ENCODE measurements at regions not wholly inside any gene's neighbourhood (a gene's known extent, or its start where the extent isn't known, plus 50 kb on each side); places are given as distances from the start of the nearest gene placed in this dataset.

DNA sequence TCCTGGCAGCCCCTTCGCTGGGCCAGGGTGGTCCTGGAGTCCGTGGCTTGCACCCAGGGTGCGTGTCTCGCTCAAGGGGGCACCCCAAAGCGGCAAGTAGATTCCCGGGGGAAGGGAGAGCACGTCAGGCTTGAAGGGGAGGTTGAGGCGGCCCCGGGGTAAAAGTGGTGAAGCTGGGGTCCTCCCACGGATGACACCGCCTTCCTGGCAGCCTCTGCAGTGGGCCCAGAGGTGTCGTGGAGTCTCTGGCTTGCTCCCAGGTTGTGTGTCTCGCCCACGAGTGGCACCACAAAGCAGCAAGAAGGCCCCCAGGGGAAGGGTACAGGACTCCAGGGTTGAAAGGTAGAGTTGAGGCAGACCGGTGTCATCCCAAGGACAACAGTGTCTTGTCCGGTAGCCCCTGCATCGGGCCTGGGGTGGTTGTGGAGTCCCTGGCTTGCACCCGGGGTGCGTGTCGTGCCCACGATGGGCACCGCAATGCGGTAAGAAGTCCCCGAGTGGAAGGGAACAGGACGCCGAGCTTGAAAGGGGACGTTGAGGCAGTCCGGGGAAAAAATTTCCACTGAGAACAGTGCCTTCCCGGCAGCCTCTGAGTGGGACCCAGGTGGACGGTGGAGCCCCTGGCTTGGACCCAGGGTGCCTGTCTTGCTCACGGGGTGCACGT, 158.0 kb upstream of the ALG10B start:
- H2AK5ac ChIP-seq (ENCODE audit: insufficient read length, low read length), result no peak overlapping the region
- no peak overlapping the region for H2BK20ac ChIP-seq (ENCODE audit: low read depth, low read length, poor library complexity, severe bottlenecking)
- H3K18ac ChIP-seq (ENCODE audit: insufficient read length, low read depth, low read length), result no peak overlapping the region
- H3K27me3 Mint-ChIP-seq (ENCODE audit: low read depth), result peaks cover 7% of the 10 kb centered on the region
- no CpG with 5 or more reads among the region's 32 CpGs for WGBS (ENCODE audit: extremely low coverage, insufficient read length, low lambda C conversion rate)
- no peak overlapping the region for H3K14ac ChIP-seq (ENCODE audit: insufficient read depth, low read length)
- no peak overlapping the region for H3K56ac ChIP-seq (ENCODE audit: insufficient read length, low read depth, low read length)
- H2BK5ac ChIP-seq (ENCODE audit: insufficient read length, low read length), result no peak overlapping the region
- H3T11ph ChIP-seq (ENCODE audit: low read length), result no peak overlapping the region
- H2BK15ac ChIP-seq (ENCODE audit: low read depth, low read length), result no peak overlapping the region
- H3K4me3 Mint-ChIP-seq, result no peak overlapping the region
- H3K4me1 Mint-ChIP-seq, result no peaks in the 10 kb centered on the region
- no peak overlapping the region for H3K4ac ChIP-seq (ENCODE audit: low read depth, low read length)
- H3K9ac ChIP-seq (ENCODE audit: extremely low read depth, insufficient read length, low read length), result no peak overlapping the region
- H3K79me1 ChIP-seq (ENCODE audit: insufficient read depth, low read depth, low read length, poor library complexity, severe bottlenecking), result no peaks in the 10 kb centered on the region
- H3K27ac ChIP-seq (ENCODE audit: insufficient read length, low read depth, low read length), result no peak overlapping the region
- TF ChIP-seq, protein P1, sequence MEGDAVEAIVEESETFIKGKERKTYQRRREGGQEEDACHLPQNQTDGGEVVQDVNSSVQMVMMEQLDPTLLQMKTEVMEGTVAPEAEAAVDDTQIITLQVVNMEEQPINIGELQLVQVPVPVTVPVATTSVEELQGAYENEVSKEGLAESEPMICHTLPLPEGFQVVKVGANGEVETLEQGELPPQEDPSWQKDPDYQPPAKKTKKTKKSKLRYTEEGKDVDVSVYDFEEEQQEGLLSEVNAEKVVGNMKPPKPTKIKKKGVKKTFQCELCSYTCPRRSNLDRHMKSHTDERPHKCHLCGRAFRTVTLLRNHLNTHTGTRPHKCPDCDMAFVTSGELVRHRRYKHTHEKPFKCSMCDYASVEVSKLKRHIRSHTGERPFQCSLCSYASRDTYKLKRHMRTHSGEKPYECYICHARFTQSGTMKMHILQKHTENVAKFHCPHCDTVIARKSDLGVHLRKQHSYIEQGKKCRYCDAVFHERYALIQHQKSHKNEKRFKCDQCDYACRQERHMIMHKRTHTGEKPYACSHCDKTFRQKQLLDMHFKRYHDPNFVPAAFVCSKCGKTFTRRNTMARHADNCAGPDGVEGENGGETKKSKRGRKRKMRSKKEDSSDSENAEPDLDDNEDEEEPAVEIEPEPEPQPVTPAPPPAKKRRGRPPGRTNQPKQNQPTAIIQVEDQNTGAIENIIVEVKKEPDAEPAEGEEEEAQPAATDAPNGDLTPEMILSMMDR (conservative IDR thresholded peaks at IDR 0.05), result no peak
- H4K20me1 ChIP-seq (ENCODE audit: control insufficient read depth, insufficient read depth, insufficient read length), result no peaks in the 10 kb centered on the region
- H2BK12ac ChIP-seq (ENCODE audit: insufficient read length, low read depth, low read length), result no peak overlapping the region
- no peak overlapping the region for H2BK120ac ChIP-seq (ENCODE audit: low read depth, low read length, poor library complexity, severe bottlenecking)
- H3K4me1 ChIP-seq (ENCODE audit: insufficient read depth, low read length), result no peaks in the 10 kb centered on the region
- peaks cover 94% of the 10 kb centered on the region for H3K9me3 ChIP-seq (ENCODE audit: control insufficient read depth, low read depth, low read length)
- H3K27me3 ChIP-seq (ENCODE audit: insufficient read depth, low read length), result no peaks in the 10 kb centered on the region
- H3K36me3 Mint-ChIP-seq (ENCODE audit: insufficient read depth in 1 of 3, low read depth in 3 of 3), result peaks cover 5 to 14% (median 13%) of the 10 kb centered on the region in 3 experiments; a peak in 6 of 7 replicates
- peaks cover 93 to 96% of the 10 kb centered on the region in 2 experiments for H3K9me3 Mint-ChIP-seq
- no peaks in the 10 kb centered on the region for H3K23me2 ChIP-seq (ENCODE audit: insufficient read length, low read depth, low read length, poor library complexity, severe bottlenecking)
- H4K5ac ChIP-seq (ENCODE audit: insufficient read length, low read depth, low read length), result no peak overlapping the region
- H3K27ac Mint-ChIP-seq, result no peak overlapping the region
- DNase-seq, result peak; percentile 18
- no peak overlapping the region for H4K91ac ChIP-seq (ENCODE audit: insufficient read length, low read depth, low read length)
- H3K79me2 ChIP-seq (ENCODE audit: insufficient read depth, low read length), result no peaks in the 10 kb centered on the region
- H4K8ac ChIP-seq (replicated peaks; ENCODE audit: insufficient read length, low read depth, low read length), result no peak overlapping the region
- H3K4me2 ChIP-seq (ENCODE audit: insufficient read depth, insufficient read length, low read length), result no peak overlapping the region
- H2AFZ ChIP-seq (ENCODE audit: low read length), result no peak overlapping the region
- H3K23ac ChIP-seq (ENCODE audit: insufficient read length, low read depth, low read length), result no peak overlapping the region
